ENCODE measurements at regions not wholly inside any gene's neighbourhood (a gene's known extent, or its start where the extent isn't known, plus 50 kb on each side); places are given as distances from the start of the nearest gene placed in this dataset.
"Not testable (repeated sequence)": the region's sequence is repeated elsewhere in the genome, so short reads cannot be mapped to it uniquely, and the experiment has no call there.

DNA sequence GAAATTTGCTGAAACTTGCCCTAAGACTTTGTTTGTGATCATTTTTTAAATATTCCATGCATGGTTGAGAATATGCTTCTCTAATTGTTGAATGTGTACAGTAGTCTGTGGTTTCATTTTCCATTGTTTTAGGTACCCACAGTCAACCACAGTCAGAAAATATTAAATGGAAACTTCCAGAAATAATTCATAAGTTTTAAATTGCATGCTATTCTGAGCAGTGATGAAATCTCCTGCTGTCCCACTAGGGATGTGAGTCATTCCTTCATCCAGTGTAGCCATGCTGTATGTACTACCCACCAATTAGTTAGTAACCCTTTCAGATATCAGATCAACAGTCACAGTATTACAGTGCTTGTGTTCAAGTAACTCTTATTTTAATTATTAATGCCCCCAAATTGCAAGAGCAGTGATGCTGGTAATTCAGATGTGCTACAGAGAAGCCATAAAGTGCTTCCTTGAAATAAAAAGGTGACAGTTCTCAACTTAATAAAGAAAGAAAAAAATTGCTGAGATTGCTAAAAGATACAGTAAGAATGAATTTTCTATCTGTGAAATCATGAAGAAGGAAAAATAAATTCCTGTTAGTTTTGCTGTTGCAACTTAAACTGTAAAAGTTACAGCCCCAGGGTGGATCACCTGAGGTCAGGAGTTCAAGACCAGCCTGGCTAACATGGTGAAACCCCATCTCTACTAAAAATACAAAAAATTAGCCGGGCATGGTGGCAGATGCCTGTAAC is 79.9 kb upstream of the FBXL17 start:
- DNase-seq (ENCODE audit: low read depth in 2 of 2), result no peak

GRCh38 chr5:108459769-108460168 is 77.9 kb upstream of the FBXL17 start:
- no peak for DNase-seq (ENCODE audit: low read depth in 2 of 2)

DNA sequence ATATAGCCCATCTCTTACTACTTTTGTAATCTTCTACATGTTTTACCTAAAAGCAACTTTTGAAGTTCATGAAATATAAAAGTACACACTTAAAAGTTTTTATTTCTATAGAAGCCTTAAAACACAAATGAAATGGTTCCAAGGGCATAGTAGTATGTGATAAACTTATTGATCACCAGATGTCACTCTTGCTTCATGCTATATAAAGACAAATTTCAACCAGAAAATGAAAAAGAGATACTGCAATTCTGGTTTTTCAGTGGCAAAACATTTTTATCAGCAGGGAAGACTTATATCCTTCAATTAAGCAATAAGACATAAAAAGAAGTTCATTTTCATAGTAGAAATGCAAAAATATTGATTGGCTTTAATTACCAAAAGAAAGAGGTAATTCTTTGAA is 69.4 kb upstream of the FBXL17 start:
- DNase-seq (ENCODE audit: low read depth in 2 of 2), result no peak

DNA sequence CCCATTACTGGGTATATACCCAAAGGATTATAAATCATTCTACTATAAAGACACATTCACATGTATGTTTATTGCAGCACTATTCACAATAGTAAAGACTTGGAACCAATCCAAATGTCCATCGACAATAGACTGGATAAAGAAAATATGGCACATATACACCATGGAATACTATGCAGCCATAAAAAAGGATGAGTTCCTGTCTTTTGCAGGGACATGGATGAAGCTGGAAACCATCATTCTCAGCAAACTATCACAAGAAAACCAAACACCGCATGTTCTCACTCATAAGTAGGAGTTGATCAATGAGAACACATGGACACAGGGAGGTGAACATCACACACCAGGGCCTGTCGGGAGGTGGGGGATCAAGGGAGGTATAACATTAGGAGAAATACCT is 62.2 kb upstream of the FBXL17 start:
- DNase-seq (ENCODE audit: low read depth in 2 of 2), result not testable (repeated sequence)

DNA sequence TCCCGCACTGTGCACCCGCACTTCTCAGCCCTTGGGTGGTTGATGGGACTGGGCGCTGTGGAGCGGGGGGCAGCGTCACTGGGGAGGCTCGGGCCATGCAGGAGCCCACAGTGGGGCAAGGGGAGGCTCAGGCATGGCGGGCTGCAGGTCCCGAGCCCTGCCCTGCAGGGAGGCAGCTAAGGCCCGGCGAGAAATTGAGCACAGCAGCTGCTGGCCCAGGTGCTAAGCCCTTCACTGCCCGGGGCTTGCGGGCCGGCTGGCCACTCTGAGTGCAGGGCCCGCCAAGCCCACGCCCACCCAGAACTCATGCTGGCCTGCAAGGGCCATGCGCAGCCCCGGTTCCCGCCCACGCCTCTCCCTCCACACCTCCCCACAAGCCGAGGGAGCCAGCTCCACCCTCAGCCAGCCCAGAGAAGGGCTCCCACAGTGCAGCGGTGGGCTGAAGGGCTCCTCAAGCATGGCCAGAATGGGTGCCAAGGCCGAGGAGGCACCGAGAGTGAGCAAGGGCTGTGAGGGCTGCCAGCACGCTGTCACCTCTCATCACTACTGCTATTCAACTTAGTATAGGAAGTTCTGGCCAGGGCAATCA is 60.3 kb upstream of the FBXL17 start:
- DNase-seq (ENCODE audit: low read depth in 2 of 2), result not testable (repeated sequence)

DNA sequence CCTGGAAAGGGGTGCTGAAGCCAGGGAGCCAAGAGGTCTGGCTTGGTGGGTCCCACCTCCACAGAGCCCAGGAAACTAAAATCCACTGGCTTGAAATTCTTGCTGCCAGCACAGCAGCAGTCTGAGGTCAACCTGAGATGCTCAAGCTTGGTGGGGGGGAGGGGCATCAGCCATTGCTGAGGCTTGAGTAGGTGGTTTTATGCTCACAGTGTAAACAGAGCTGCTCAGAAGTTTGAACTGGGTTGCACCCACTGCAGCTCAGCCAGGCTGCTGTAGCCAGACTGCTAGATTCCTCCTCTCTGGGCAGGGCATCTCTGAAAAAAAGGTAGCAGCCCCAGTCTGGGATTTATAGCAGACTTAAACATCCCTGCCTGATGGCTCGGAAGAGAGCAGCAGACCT is 55.5 kb upstream of the FBXL17 start:
- DNase-seq (ENCODE audit: low read depth in 2 of 2), result no peak

- no peak for DNase-seq (ENCODE audit: low read depth in 2 of 2)
These were observed 54.8 kb upstream of the FBXL17 start for GRCh38 chr5:108436696-108437095.

DNA sequence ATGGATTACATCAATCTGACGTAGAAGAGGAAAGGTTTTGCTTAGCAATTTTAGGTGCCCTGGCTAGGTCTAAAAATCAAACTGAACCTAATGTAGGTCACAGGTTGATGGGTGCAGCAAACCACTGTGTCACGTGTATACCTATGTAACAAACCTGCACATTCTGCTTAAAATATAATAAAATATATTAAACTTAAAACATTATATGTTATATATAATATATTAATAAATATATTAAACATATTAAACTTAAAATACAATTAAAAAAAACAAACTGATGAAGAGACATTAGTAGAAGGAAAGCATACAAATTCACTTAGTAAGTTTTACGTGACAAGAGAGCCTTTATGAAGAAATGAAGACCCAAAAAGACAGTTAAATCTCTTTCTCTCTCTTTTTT is 51.7 kb upstream of the FBXL17 start:
- DNase-seq (ENCODE audit: low read depth in 2 of 2), result no peak

DNA sequence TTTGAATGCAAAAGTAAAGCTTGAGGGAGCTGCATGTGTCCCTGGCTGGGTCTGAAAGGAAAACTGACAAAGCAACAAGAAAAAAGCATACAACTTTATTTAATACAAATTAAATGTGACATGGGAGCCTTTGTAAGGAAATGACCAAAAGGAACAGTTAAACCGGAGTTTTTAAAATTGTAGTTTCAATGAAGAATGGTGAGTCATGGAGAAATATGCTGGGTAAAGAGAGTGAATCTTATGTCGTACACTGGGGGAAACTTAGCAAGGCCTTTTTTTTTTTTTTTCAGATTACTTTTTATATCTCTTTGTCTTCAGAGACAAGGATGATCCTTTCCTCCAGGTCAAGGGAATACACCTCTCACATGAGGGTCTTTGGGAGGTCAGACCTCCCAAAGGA is 50.1 kb upstream of the FBXL17 start:
- no peak for DNase-seq (ENCODE audit: low read depth in 2 of 2)
